ENCODE measurements at regions not wholly inside any gene's neighbourhood (a gene's known extent, or its start where the extent isn't known, plus 50 kb on each side); places are given as distances from the start of the nearest gene placed in this dataset.
"Not testable (repeated sequence)": the region's sequence is repeated elsewhere in the genome, so short reads cannot be mapped to it uniquely, and the experiment has no call there.

GRCh38 chr7:13235436-13235835 lies 548.0 kb downstream of the ARL4A start:
- Mint-ChIP-seq H3K9me3 (no peaks in the 10 kb centered on the region), H3K27me3 (peaks cover 0 to 3% (median 1%) of the 10 kb centered on the region in 5 donors), H3K4me1 (no peaks in the 10 kb centered on the region), H3K27ac (no peak overlapping the region), H3K36me3 (no peaks in the 10 kb centered on the region), H3K4me3 (no peak overlapping the region)
- POLR2A ChIA-PET: no interaction called here
- ATAC-seq (no peak), DNase-seq (no peak)

- Mint-ChIP-seq H3K36me3 (no peaks in the 10 kb centered on the region), H3K9me3 (no peaks in the 10 kb centered on the region)
- POLR2A ChIA-PET: no interaction called here
Measured at GRCh38 chr7:13236026-13236425, 548.6 kb downstream of the ARL4A start.

GRCh38 chr7:13240349-13240748 lies 552.9 kb downstream of the ARL4A start:
- H3K4me1 Mint-ChIP-seq: no peaks in the 10 kb centered on the region
- no peak overlapping the region for H3K4me3 Mint-ChIP-seq
- H3K27me3 Mint-ChIP-seq: peaks cover 0 to 2% (median 0%) of the 10 kb centered on the region in 5 donors
- no peak overlapping the region for H3K27ac Mint-ChIP-seq
- POLR2A ChIA-PET: no interaction called here
- H3K36me3 Mint-ChIP-seq: no peaks in the 10 kb centered on the region
- DNase-seq: no peak
- H3K9me3 Mint-ChIP-seq: no peaks in the 10 kb centered on the region
- no peak for ATAC-seq

More at GRCh38 chr7:13236026-13236425, 548.6 kb downstream of the ARL4A start:
- no peaks in the 10 kb centered on the region for H3K4me1 Mint-ChIP-seq
- no peak overlapping the region for H3K4me3 Mint-ChIP-seq
- H3K27me3 Mint-ChIP-seq: peaks cover 0 to 3% (median 1%) of the 10 kb centered on the region in 5 donors
- H3K27ac Mint-ChIP-seq: no peak overlapping the region
- DNase-seq (no peak), ATAC-seq (no peak)

DNA sequence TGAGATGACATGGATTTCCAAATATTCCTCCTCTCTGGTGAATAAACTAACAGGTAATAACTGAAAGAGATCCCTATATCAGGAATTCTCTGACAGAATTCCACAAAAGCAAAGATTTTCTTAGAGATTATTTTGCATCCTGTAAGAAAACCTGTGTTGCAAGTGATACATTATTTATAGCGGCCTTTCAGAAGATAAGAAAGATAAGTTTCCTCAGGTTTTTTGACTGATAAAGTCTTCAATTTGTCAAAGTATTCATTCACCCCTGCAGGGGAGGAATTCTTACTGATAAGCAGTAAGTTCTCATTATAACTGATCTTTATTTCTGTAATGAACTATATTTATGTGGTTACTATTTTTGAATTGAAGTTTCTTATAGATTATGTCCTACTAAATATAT lies 554.0 kb downstream of the ARL4A start:
- no peaks in the 10 kb centered on the region for H3K9me3 Mint-ChIP-seq
- H3K4me1 Mint-ChIP-seq: no peaks in the 10 kb centered on the region
- H3K27ac Mint-ChIP-seq: no peak overlapping the region
- H3K27me3 Mint-ChIP-seq: peaks cover 0 to 3% (median 0%) of the 10 kb centered on the region in 5 donors
- H3K36me3 Mint-ChIP-seq: no peaks in the 10 kb centered on the region
- no peak overlapping the region for H3K4me3 Mint-ChIP-seq
- ATAC-seq (no peak), DNase-seq (no peak)
- POLR2A ChIA-PET: no interaction called here

DNA sequence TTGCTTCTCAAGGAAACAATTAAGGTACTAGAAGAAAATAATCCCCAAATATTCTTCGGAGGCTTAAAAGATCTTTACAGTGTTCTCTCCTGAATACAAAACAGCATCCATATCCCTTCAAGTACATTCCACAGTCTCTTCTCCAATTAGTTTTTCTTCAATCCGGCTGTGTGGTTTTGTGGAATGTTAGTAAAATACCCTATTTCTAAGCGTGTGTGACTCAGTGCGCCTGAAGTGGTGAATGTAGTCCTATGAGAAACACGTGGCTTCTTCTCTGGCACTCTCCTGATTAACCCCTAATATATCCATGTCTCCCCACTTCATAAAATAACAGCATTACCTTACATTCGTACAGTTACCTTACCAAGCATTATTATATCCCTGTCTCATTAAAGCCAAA lies 570.2 kb downstream of the ARL4A start:
- H3K36me3 Mint-ChIP-seq: no peaks in the 10 kb centered on the region
- POLR2A ChIA-PET: no interaction called here
- DNase-seq (no peak), ATAC-seq (no peak)
- H3K4me3 Mint-ChIP-seq: no peak overlapping the region
- H3K4me1 Mint-ChIP-seq: no peaks in the 10 kb centered on the region
- H3K27ac Mint-ChIP-seq: no peak overlapping the region
- peaks cover 0 to 16% (median 4%) of the 10 kb centered on the region in 5 donors for H3K27me3 Mint-ChIP-seq
- H3K9me3 Mint-ChIP-seq: no peaks in the 10 kb centered on the region

DNA sequence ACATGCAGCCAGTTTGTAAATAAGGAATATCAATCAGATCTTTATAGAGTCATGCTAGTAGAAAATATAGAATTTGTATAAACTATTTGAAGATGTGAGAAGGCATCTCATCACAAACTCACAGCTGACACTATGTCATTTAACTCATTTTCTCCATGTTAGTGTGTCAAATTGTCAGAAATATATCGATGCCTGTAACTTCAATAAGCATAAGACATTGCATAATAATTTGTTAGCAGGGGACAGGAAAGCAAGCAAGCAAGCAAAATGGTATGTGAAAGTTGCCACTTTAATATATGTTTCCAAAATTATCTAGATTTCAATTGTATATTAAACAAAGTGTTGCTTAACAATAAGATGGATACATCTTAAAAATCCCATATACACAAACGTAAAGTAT lies 571.0 kb downstream of the ARL4A start:
- Mint-ChIP-seq H3K9me3 (no peaks in the 10 kb centered on the region), H3K36me3 (no peaks in the 10 kb centered on the region), H3K27me3 (peaks cover 0 to 17% (median 6%) of the 10 kb centered on the region in 5 donors), H3K4me1 (no peaks in the 10 kb centered on the region), H3K27ac (no peak overlapping the region), H3K4me3 (no peak overlapping the region)
- POLR2A ChIA-PET: no interaction called here
- DNase-seq (no peak), ATAC-seq (no peak)

DNA sequence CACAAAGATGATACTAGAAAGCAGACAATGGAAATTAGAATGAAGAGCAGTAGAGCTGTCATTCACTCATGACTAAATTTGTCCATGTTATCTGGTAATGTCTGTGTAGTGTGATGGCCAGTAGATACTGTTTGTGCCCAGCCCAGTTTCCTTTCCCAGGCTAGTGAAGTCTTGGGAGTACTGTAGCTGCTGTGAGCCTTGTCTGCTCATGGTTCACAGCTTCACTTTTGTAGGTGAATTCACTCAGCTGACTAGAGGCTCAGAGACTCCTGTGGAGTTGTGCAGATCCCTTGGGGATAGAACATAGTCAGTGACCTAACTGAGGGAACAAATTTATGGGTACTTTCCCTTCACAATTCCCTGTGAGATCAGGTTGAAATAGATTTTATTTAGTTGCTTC lies 572.5 kb downstream of the ARL4A start:
- Mint-ChIP-seq H3K27me3 (peaks cover 0 to 18% (median 7%) of the 10 kb centered on the region in 5 donors), H3K27ac (no peak overlapping the region), H3K36me3 (no peaks in the 10 kb centered on the region), H3K4me3 (no peak overlapping the region), H3K9me3 (no peaks in the 10 kb centered on the region), H3K4me1 (no peaks in the 10 kb centered on the region)
- POLR2A ChIA-PET: no interaction called here
- DNase-seq (no peak), ATAC-seq (no peak)

- H3K27me3 Mint-ChIP-seq: peaks cover 0 to 15% (median 7%) of the 10 kb centered on the region in 5 donors
- H3K36me3 Mint-ChIP-seq: no peaks in the 10 kb centered on the region
- DNase-seq (peak in 3 of 10 donors; percentile 31 to 45 (median 37)), ATAC-seq (no peak)
- H3K9me3 Mint-ChIP-seq: no peaks in the 10 kb centered on the region
- POLR2A ChIA-PET: no interaction called here
- H3K27ac Mint-ChIP-seq: no peak overlapping the region
- H3K4me3 Mint-ChIP-seq: no peak overlapping the region
- H3K4me1 Mint-ChIP-seq: no peaks in the 10 kb centered on the region
Measured at GRCh38 chr7:13262929-13263530, 575.6 kb downstream of the ARL4A start.

DNA sequence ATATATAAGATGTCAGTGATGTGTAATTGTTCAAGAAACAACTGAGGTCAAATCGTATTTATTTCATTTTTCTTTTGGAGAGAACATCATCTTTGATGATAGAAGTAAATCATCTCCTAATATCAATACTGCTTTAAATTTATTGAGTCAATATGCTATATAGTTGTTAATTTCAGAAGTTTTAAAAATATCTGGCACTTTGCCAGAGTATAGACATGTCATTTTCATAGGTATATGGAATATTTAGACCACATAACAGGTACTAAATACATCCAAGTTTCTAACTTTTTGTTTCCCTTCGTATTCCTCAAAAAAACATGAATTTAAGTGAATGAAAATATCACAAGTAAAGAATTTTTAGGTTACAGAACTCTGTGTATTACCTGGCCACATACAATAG lies 577.8 kb downstream of the ARL4A start:
- ATAC-seq: no peak
- H3K27me3 Mint-ChIP-seq: peaks cover 0 to 13% (median 5%) of the 10 kb centered on the region in 5 donors
- DNase-seq: no peak
- H3K27ac Mint-ChIP-seq: no peak overlapping the region
- POLR2A ChIA-PET: no interaction called here
- H3K4me1 Mint-ChIP-seq: no peaks in the 10 kb centered on the region
- no peak overlapping the region for H3K4me3 Mint-ChIP-seq
- H3K36me3 Mint-ChIP-seq: no peaks in the 10 kb centered on the region
- no peaks in the 10 kb centered on the region for H3K9me3 Mint-ChIP-seq

- H3K36me3 Mint-ChIP-seq, H3K27ac Mint-ChIP-seq, ATAC-seq, DNase-seq, POLR2A ChIA-PET, H3K4me3 Mint-ChIP-seq, H3K9me3 Mint-ChIP-seq, H3K4me1 Mint-ChIP-seq: not testable (repeated sequence)
- peaks cover 3 to 24% (median 9%) of the 10 kb centered on the region in 5 donors for H3K27me3 Mint-ChIP-seq
Measured at GRCh38 chr7:13274205-13274604, 586.8 kb downstream of the ARL4A start.

DNA sequence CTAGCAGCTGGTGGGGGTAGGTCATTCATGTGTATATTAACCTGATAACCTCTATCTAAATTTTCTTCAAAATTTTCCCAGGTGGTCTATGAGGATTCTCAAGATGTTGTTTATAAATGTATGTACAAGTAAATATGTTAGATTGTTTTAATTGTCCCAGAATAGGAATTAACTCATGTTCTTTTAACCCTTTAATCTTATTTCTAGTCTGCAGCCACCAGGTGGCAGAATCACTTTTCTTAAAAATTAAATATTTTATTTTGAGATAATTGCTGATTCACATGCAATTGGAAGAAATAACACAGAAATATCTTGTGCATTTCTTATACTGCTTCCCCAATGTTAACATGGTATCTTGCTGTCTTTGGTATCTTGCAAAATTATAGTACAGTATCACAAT lies 589.5 kb downstream of the ARL4A start:
- DNase-seq (no peak), ATAC-seq (no peak)
- no peaks in the 10 kb centered on the region for H3K9me3 Mint-ChIP-seq
- H3K27me3 Mint-ChIP-seq: peaks cover 3 to 22% (median 9%) of the 10 kb centered on the region in 5 donors
- no peaks in the 10 kb centered on the region for H3K4me1 Mint-ChIP-seq
- H3K4me3 Mint-ChIP-seq: no peak overlapping the region
- POLR2A ChIA-PET: no interaction called here
- H3K36me3 Mint-ChIP-seq: no peaks in the 10 kb centered on the region
- H3K27ac Mint-ChIP-seq: no peak overlapping the region

DNA sequence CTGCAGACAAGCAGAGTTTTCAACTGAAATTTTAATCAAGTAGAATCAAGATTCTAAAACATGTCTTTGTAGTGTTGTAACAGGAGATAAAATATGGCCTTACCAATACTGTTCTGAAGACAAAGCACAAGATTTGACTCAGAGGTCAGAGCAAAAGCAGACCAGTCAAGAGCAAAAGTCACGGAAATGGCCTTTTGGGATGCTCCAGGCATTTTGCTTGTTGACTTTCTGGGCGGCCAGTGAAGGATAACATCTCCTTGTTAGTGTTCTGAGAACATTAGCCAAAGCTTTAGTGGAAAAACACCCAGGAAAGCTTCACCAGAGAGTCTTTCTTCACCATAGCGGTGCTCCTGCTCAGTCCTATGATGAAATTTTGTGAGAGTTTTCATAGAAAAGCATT lies 590.6 kb downstream of the ARL4A start:
- Mint-ChIP-seq H3K4me3 (no peak overlapping the region), H3K4me1 (no peaks in the 10 kb centered on the region)

GRCh38 chr7:13279854-13280435 lies 592.5 kb downstream of the ARL4A start:
- POLR2A ChIA-PET: no interaction called here
- DNase-seq: peak in 2 of 10 donors; percentile 16 to 20

More for the DNA sequence above, 590.6 kb downstream of the ARL4A start:
- no peaks in the 10 kb centered on the region for H3K9me3 Mint-ChIP-seq
- H3K27ac Mint-ChIP-seq: no peak overlapping the region
- H3K36me3 Mint-ChIP-seq: no peaks in the 10 kb centered on the region
- DNase-seq (no peak), ATAC-seq (no peak)
- POLR2A ChIA-PET: no interaction called here
- H3K27me3 Mint-ChIP-seq: peaks cover 3 to 20% (median 9%) of the 10 kb centered on the region in 5 donors

More at GRCh38 chr7:13279854-13280435, 592.5 kb downstream of the ARL4A start:
- Mint-ChIP-seq H3K9me3 (no peaks in the 10 kb centered on the region), H3K4me3 (no peak overlapping the region), H3K27ac (no peak overlapping the region), H3K27me3 (peaks cover 3 to 10% (median 5%) of the 10 kb centered on the region in 5 donors), H3K4me1 (no peaks in the 10 kb centered on the region), H3K36me3 (no peaks in the 10 kb centered on the region)
- no peak for ATAC-seq
